Body of pancreas (tissue), 4 donors: ENCODE measurements at regions not wholly inside any gene's neighbourhood (a gene's known extent, or its start where the extent isn't known, plus 50 kb on each side); places are given as distances from the start of the nearest gene placed in this dataset.

Experiments used
- ATAC-seq: fragments of 150-250 bp; one replicate; pipeline ENCODE4 v1.9.1; 2016
- DNase-seq, 4 donors: peaks; one replicate each; pipeline ENCODE4 v3.0.0-alpha.2; 2019
- H3K27ac ChIP-seq, 4 donors: fragments of 200-600 bp; sonication (generic); 1 replicate in 3 of 4; 2 replicates in 1 of 4; pipeline versions ENCODE4 v1.5.1 to v1.6.1; 2016 to 2019; ENCODE audit warnings: mild to moderate bottlenecking in 1 of 4, mixed read lengths in 1 of 4, moderate library complexity in 1 of 4
- H3K27me3 ChIP-seq, 2 donors: fragments of 200-600 bp; sonication (generic); one replicate each; pipeline ENCODE4 v1.6.0; 2016; ENCODE audit warnings: mild to moderate bottlenecking in 1 of 2
- H3K36me3 ChIP-seq, 2 donors: fragments of 200-600 bp; sonication (generic); replicated peaks in 1 of 2; 2 replicates each; pipeline ENCODE4 v1.5.1; 2016; ENCODE audit warnings: low read depth in 2 of 2; ENCODE audit not compliant: insufficient read depth in 1 of 2
- H3K4me1 ChIP-seq: fragments of 200-600 bp; sonication (generic); one replicate; pipeline ENCODE4 v1.6.0; 2016
- H3K4me3 ChIP-seq, 2 donors: fragments of 200-600 bp; sonication (generic); 1 replicate in 1 of 2; 2 replicates in 1 of 2; pipeline ENCODE4 v1.5.1; 2016 to 2019
- H3K9me3 ChIP-seq, 3 donors: fragments of 200-600 bp; sonication (generic); 1 replicate in 2 of 3; 2 replicates in 1 of 3; pipeline ENCODE4 v1.5.1; 2016
- CTCF ChIP-seq, 7 experiments: fragments of 450-650 bp in 4 of 7; fragments of 200-600 bp in 3 of 7; sonication (generic) in 3 of 7; IDR thresholded peaks; one replicate each; pipeline ENCODE4 v1.5.1; 2016 to 2019; ENCODE audit warnings: antibody characterized with exemption in 7 of 7
- POLR2A ChIP-seq, 3 donors: fragments of 450-650 bp; IDR thresholded peaks; one replicate each; pipeline ENCODE4 v1.6.1; 2016; ENCODE audit warnings: antibody characterized with exemption in 3 of 3, mild to moderate bottlenecking in 2 of 3
- WGBS, 2 donors: methylation state at CpG; one replicate each; pipeline ENCODE4 v1.1.5; 2017; 5-methylcytosine and 5-hydroxymethylcytosine counted together
- intact Hi-C: fragments of 100-400 bp; cut with DNase I; formaldehyde crosslinking; loops from one replicate; pipeline ENCODE4 v1.15.1; 2023

GRCh38 chr10:108346066-108346465 lies 1181.6 kb upstream of the SORCS1 start:
- Histone ChIP-seq H3K36me3 (no peaks in the 10 kb centered on the region), H3K9me3 (no peaks in the 10 kb centered on the region), H3K27me3 (no peaks in the 10 kb centered on the region), H3K27ac (no peak overlapping the region), H3K4me1 (no peaks in the 10 kb centered on the region), H3K4me3 (no peak overlapping the region)
- no peak for TF ChIP-seq POLR2A (IDR thresholded peaks at IDR 0.05)
- TF ChIP-seq CTCF (IDR thresholded peaks at IDR 0.05), result no peak
- no peak for DNase-seq
- intact Hi-C loops, result no loop called here
- no peak for ATAC-seq
- WGBS, 2 donors, result 64 to 70% methylated on average over 3 of the region's 3 CpGs

GRCh38 chr10:108338146-108338545 lies 1173.6 kb upstream of the SORCS1 start:
- ATAC-seq, result no peak
- no peak overlapping the region for H3K27ac ChIP-seq
- intact Hi-C loops, result no loop called here
- H3K4me1 ChIP-seq, result no peaks in the 10 kb centered on the region
- H3K9me3 ChIP-seq, result no peaks in the 10 kb centered on the region
- H3K36me3 ChIP-seq, result no peaks in the 10 kb centered on the region
- DNase-seq, result no peak
- TF ChIP-seq POLR2A (IDR thresholded peaks at IDR 0.05) (no peak), CTCF (IDR thresholded peaks at IDR 0.05) (no peak)
- H3K27me3 ChIP-seq, result no peaks in the 10 kb centered on the region
- H3K4me3 ChIP-seq, result no peak overlapping the region

- Histone ChIP-seq H3K27me3 (no peaks in the 10 kb centered on the region), H3K27ac (no peak overlapping the region), H3K36me3 (no peaks in the 10 kb centered on the region), H3K4me3 (no peak overlapping the region), H3K4me1 (no peaks in the 10 kb centered on the region), H3K9me3 (no peaks in the 10 kb centered on the region)
- TF ChIP-seq POLR2A (IDR thresholded peaks at IDR 0.05) (no peak), CTCF (IDR thresholded peaks at IDR 0.05) (no peak)
- ATAC-seq (no peak), DNase-seq (no peak)
- intact Hi-C loops, result no loop called here
These were observed 1172.3 kb upstream of the SORCS1 start for GRCh38 chr10:108336836-108337235.

GRCh38 chr10:108327706-108328105 lies 1163.2 kb upstream of the SORCS1 start:
- intact Hi-C loops, result no loop called here
- Histone ChIP-seq H3K27ac (no peak overlapping the region), H3K4me1 (no peaks in the 10 kb centered on the region), H3K36me3 (no peaks in the 10 kb centered on the region), H3K4me3 (no peak overlapping the region), H3K27me3 (no peaks in the 10 kb centered on the region), H3K9me3 (no peaks in the 10 kb centered on the region)
- TF ChIP-seq POLR2A (IDR thresholded peaks at IDR 0.05) (no peak), CTCF (IDR thresholded peaks at IDR 0.05) (no peak)
- WGBS, 2 donors, result 79% methylated on average over 3 of the region's 3 CpGs
- DNase-seq, result no peak
- no peak for ATAC-seq

GRCh38 chr10:108323274-108323798 lies 1158.8 kb upstream of the SORCS1 start:
- intact Hi-C loops, result no loop called here
- no peak for DNase-seq

More at GRCh38 chr10:108323274-108323798, 1158.8 kb upstream of the SORCS1 start:
- H3K27me3 ChIP-seq, result no peaks in the 10 kb centered on the region
- no peak overlapping the region for H3K4me3 ChIP-seq
- H3K27ac ChIP-seq, result no peak overlapping the region
- no peaks in the 10 kb centered on the region for H3K4me1 ChIP-seq
- WGBS, 2 donors, result 30 to 49% methylated on average over 3 of the region's 3 CpGs
- no peak for TF ChIP-seq CTCF (IDR thresholded peaks at IDR 0.05)
- TF ChIP-seq POLR2A (IDR thresholded peaks at IDR 0.05), result no peak
- H3K36me3 ChIP-seq, result no peaks in the 10 kb centered on the region
- no peaks in the 10 kb centered on the region for H3K9me3 ChIP-seq
- no peak for ATAC-seq
